ENCODE measurements at regions not wholly inside any gene's neighbourhood (a gene's known extent, or its start where the extent isn't known, plus 50 kb on each side); places are given as distances from the start of the nearest gene placed in this dataset.

DNA sequence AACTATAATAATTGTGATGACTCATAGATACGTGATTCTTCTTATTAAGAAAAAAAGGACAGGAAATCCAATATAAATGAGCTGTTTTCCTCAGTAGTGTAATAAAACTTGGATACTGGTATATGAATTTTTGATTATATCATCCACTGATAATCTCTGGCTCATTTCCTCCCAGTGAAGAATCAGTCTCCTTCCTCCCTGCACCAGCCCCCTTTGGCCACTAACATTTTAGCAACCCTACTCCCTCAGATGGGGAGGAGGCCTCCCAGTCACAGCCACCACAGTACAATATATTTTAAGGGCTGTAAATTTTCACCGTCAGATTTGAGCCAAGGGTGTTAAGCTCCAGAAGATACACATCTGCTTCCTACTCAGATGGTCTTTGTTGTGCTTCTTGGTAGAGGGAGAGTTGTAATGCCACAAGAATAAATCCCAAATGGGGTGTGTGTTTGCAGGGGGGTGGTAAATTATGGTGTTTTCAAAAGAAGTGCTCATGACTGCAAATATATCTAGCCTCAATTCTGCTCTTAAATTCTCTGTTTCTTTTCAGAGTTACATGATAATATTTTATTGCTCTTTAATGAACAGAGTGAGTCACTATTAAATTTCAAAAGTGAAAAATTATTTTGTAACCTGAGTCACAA lies 153.5 kb downstream of the HLX start:
- Histone ChIP-seq H3K4me2 (replicated peaks; ENCODE audit: extremely low read depth, low read length, poor library complexity, severe bottlenecking) (no peak overlapping the region), H3K9me3 (replicated peaks in 1 of 2; ENCODE audit: control insufficient read depth in 1 of 2, insufficient read depth in 1 of 2, low read length in 2 of 2) (no peaks in the 10 kb centered on the region), H3K4me3 (replicated peaks in 1 of 3; ENCODE audit: low read depth in 2 of 3, low read length in 3 of 3) (no peak overlapping the region), H3K27me3 (ENCODE audit: control insufficient read depth in 2 of 2, insufficient read depth in 2 of 2, low read length in 2 of 2) (no peaks in the 10 kb centered on the region), H3K36me3 (replicated peaks in 1 of 2; ENCODE audit: control insufficient read depth in 1 of 2, insufficient read depth in 2 of 2, low read length in 2 of 2) (no peaks in the 10 kb centered on the region), H3K79me2 (ENCODE audit: insufficient read depth, low read length) (no peaks in the 10 kb centered on the region), H4K20me1 (ENCODE audit: insufficient read depth, low read length) (no peaks in the 10 kb centered on the region), H2AFZ (ENCODE audit: insufficient read depth, low read depth, low read length, poor library complexity, severe bottlenecking) (no peak overlapping the region), H3K27ac (ENCODE audit: low read depth in 1 of 2, low read length in 2 of 2) (no peak overlapping the region), H3K9ac (ENCODE audit: insufficient read depth, low read length, poor library complexity, severe bottlenecking) (no peak overlapping the region), H3K4me1 (ENCODE audit: control insufficient read depth in 1 of 2, insufficient read depth in 2 of 2, low read length in 2 of 2) (peaks cover 4 to 10% of the 10 kb centered on the region in 2 donors)
- peaks cover 0 to 3% of the 10 kb centered on the region in 2 donors for H3K36me3 Mint-ChIP-seq
- peaks cover 0 to 5% (median under 1%) of the 10 kb centered on the region in 7 donors for H3K9me3 Mint-ChIP-seq
- peaks cover 24% of the 10 kb centered on the region for H3K4me1 Mint-ChIP-seq
- no peak overlapping the region for H3K4me3 Mint-ChIP-seq
- peaks cover 0 to 2% (median 0%) of the 10 kb centered on the region in 3 donors for H3K27me3 Mint-ChIP-seq (ENCODE audit: low read depth in 3 of 3)
- no CpG with 5 or more reads among the region's 2 CpGs for WGBS (ENCODE audit: insufficient coverage)
- TF ChIP-seq CTCF (IDR thresholded peaks at IDR 0.05), result no peak
- DNase-seq, result no peak
- intact Hi-C loops (cut with micrococcal nuclease), result no loop called here
- peak overlapping the region in 1 of 7 donors; percentile 37 for H3K27ac Mint-ChIP-seq

- Histone ChIP-seq H3K4me3 (replicated peaks in 1 of 3; ENCODE audit: low read depth in 2 of 3, low read length in 3 of 3) (no peak overlapping the region), H3K9ac (ENCODE audit: insufficient read depth, low read length, poor library complexity, severe bottlenecking) (no peak overlapping the region), H3K36me3 (replicated peaks in 1 of 2; ENCODE audit: control insufficient read depth in 1 of 2, insufficient read depth in 2 of 2, low read length in 2 of 2) (no peaks in the 10 kb centered on the region), H3K79me2 (ENCODE audit: insufficient read depth, low read length) (no peaks in the 10 kb centered on the region), H3K9me3 (replicated peaks in 1 of 2; ENCODE audit: control insufficient read depth in 1 of 2, insufficient read depth in 1 of 2, low read length in 2 of 2) (no peaks in the 10 kb centered on the region), H3K27ac (ENCODE audit: low read depth in 1 of 2, low read length in 2 of 2) (no peak overlapping the region), H2AFZ (ENCODE audit: insufficient read depth, low read depth, low read length, poor library complexity, severe bottlenecking) (no peak overlapping the region), H3K27me3 (ENCODE audit: control insufficient read depth in 2 of 2, insufficient read depth in 2 of 2, low read length in 2 of 2) (no peaks in the 10 kb centered on the region), H4K20me1 (ENCODE audit: insufficient read depth, low read length) (no peaks in the 10 kb centered on the region), H3K4me2 (replicated peaks; ENCODE audit: extremely low read depth, low read length, poor library complexity, severe bottlenecking) (no peak overlapping the region), H3K4me1 (ENCODE audit: control insufficient read depth in 1 of 2, insufficient read depth in 2 of 2, low read length in 2 of 2) (peaks cover 4 to 10% of the 10 kb centered on the region in 2 donors)
- Mint-ChIP-seq H3K27me3 (ENCODE audit: low read depth in 3 of 3) (peaks cover 0 to 2% (median 0%) of the 10 kb centered on the region in 3 donors), H3K4me1 (peaks cover 22% of the 10 kb centered on the region), H3K36me3 (peaks cover 0 to 3% of the 10 kb centered on the region in 2 donors), H3K27ac (peak overlapping the region in 3 of 7 donors; percentile 47 to 79 (median 67)), H3K4me3 (no peak overlapping the region), H3K9me3 (peaks cover 0 to 6% (median 1%) of the 10 kb centered on the region in 7 donors)
- intact Hi-C loops (cut with micrococcal nuclease), result loop anchor here in 1 of 2 donors (5.0 kb wide), 1 partner anchor 33 kb away; no protein-coding TSS in a partner anchor
- peak; percentile 37 to 79 (median 51) for DNase-seq
- WGBS (ENCODE audit: insufficient coverage), result 7% methylated on average over 3 of the region's 6 CpGs
- TF ChIP-seq CTCF (IDR thresholded peaks at IDR 0.05), result no peak
Observed at GRCh38 chr1:221035662-221036153, 156.5 kb downstream of the HLX start.

All from CD14-positive monocyte (primary cell).